Liver (tissue), 8 donors: ENCODE measurements at regions not wholly inside any gene's neighbourhood (a gene's known extent, or its start where the extent isn't known, plus 50 kb on each side); places are given as distances from the start of the nearest gene placed in this dataset.

Source experiments
- DNase-seq: peaks from one replicate; pipeline ENCODE4 v3.0.0-alpha.2; 2017; ENCODE audit warnings: low spot score
- H3K27ac ChIP-seq, 2 donors: one replicate each; pipeline ENCODE4 v1.7.0; 2013; ENCODE audit warnings: inconsistent platforms in 2 of 2, low read length in 2 of 2, control low read depth in 1 of 2, low read depth in 1 of 2, mild to moderate bottlenecking in 1 of 2
- H3K27me3 ChIP-seq, 4 donors: one replicate each; pipeline versions ENCODE4 v1.6.1 to v1.7.0; 2013; ENCODE audit warnings: low read length in 3 of 4, inconsistent platforms in 1 of 4, mild to moderate bottlenecking in 1 of 4, moderate library complexity in 1 of 4; ENCODE audit not compliant: control insufficient read depth in 4 of 4, insufficient read depth in 4 of 4
- H3K36me3 ChIP-seq, 4 donors: one replicate each; pipeline versions ENCODE4 v1.6.1 to v1.7.0; 2013; ENCODE audit warnings: low read length in 3 of 4, mild to moderate bottlenecking in 3 of 4, low read depth in 1 of 4, moderate library complexity in 1 of 4; ENCODE audit not compliant: control insufficient read depth in 4 of 4, insufficient read depth in 3 of 4
- H3K4me1 ChIP-seq, 4 donors: one replicate each; pipeline versions ENCODE4 v1.6.1 to v1.7.0; 2013; ENCODE audit warnings: low read length in 3 of 4, mild to moderate bottlenecking in 3 of 4, moderate library complexity in 1 of 4; ENCODE audit not compliant: control insufficient read depth in 4 of 4, insufficient read depth in 4 of 4
- H3K4me3 ChIP-seq, 3 donors: one replicate each; pipeline versions ENCODE4 v1.6.1 to v1.7.0; 2013; ENCODE audit warnings: low read length in 3 of 3, control low read depth in 1 of 3, low read depth in 1 of 3, mild to moderate bottlenecking in 1 of 3
- H3K9ac ChIP-seq, 2 donors: one replicate each; pipeline ENCODE4 v1.7.0; 2013; ENCODE audit warnings: low read length in 2 of 2, mild to moderate bottlenecking in 2 of 2, moderate library complexity in 2 of 2, control low read depth in 1 of 2, low read depth in 1 of 2
- H3K9me3 ChIP-seq, 4 donors: one replicate each; pipeline versions ENCODE4 v1.6.1 to v1.7.0; 2013; ENCODE audit warnings: low read length in 3 of 4; ENCODE audit not compliant: control insufficient read depth in 4 of 4
- EGR1 ChIP-seq, 2 donors: IDR thresholded peaks; 2 replicates each; pipeline ENCODE4 v1.6.1; 2016 to 2018; ENCODE audit warnings: antibody characterized with exemption in 2 of 2, low read depth in 2 of 2
- FOXA1 ChIP-seq: IDR thresholded peaks from 2 replicates; pipeline ENCODE4 v1.6.1; 2016; ENCODE audit warnings: antibody characterized with exemption
- FOXA2 ChIP-seq: IDR thresholded peaks from 2 replicates; pipeline ENCODE4 v1.6.1; 2016; ENCODE audit warnings: antibody characterized with exemption
- GABPA ChIP-seq, 2 donors: IDR thresholded peaks in 1 of 2; conservative IDR thresholded peaks in 1 of 2; 2 replicates each; pipeline ENCODE4 v1.6.1; 2016; ENCODE audit warnings: antibody characterized with exemption in 2 of 2, mild to moderate bottlenecking in 1 of 2, moderate library complexity in 1 of 2
- HNF4A ChIP-seq, 2 donors: conservative IDR thresholded peaks; 2 replicates each; pipeline ENCODE4 v1.6.1; 2016; ENCODE audit warnings: antibody characterized with exemption in 2 of 2, mild to moderate bottlenecking in 2 of 2
- HNF4G ChIP-seq: IDR thresholded peaks from 2 replicates; pipeline ENCODE4 v1.6.1; 2016; ENCODE audit warnings: antibody characterized with exemption
- JUND ChIP-seq, 2 donors: IDR thresholded peaks; 2 replicates each; pipeline ENCODE4 v1.6.1; 2016; ENCODE audit warnings: antibody characterized with exemption in 2 of 2
- NR2F2 ChIP-seq: IDR thresholded peaks from 2 replicates; pipeline ENCODE4 v1.6.1; 2016; ENCODE audit warnings: antibody characterized with exemption
- RAD21 ChIP-seq, 2 donors: IDR thresholded peaks; 2 replicates each; pipeline ENCODE4 v1.6.1; 2016; ENCODE audit warnings: antibody characterized with exemption in 2 of 2, mild to moderate bottlenecking in 2 of 2
- RXRA ChIP-seq, 2 donors: IDR thresholded peaks; 2 replicates each; pipeline ENCODE4 v1.6.1; 2017 to 2018; ENCODE audit warnings: antibody characterized with exemption in 2 of 2, mild to moderate bottlenecking in 1 of 2
- SP1 ChIP-seq: IDR thresholded peaks from 2 replicates; pipeline ENCODE4 v1.6.1; 2018; ENCODE audit warnings: antibody characterized with exemption, mild to moderate bottlenecking
- TAF1 ChIP-seq: conservative IDR thresholded peaks from 2 replicates; pipeline ENCODE4 v1.6.1; 2016; ENCODE audit warnings: antibody characterized with exemption, mild to moderate bottlenecking
- YY1 ChIP-seq: IDR thresholded peaks from 2 replicates; pipeline ENCODE4 v1.6.1; 2016; ENCODE audit warnings: antibody characterized with exemption, mild to moderate bottlenecking
- WGBS: extraction: QIAGEN DNeasy Blood & Tissue Kit; methylation state at CpG from one replicate; pipeline ENCODE4 v1.1.7; 2013; 5-methylcytosine and 5-hydroxymethylcytosine counted together
- TF ChIP-seq, protein P1 (sequence below): IDR thresholded peaks from 2 replicates; pipeline ENCODE4 v1.6.1; 2016; ENCODE audit warnings: antibody characterized with exemption
- TF ChIP-seq, protein P2 (sequence below): IDR thresholded peaks from 2 replicates; pipeline ENCODE4 v1.6.1; 2016; ENCODE audit warnings: antibody characterized with exemption
- TF ChIP-seq, protein P3 (sequence below): fragments of 150-350 bp; IDR thresholded peaks from 2 replicates; pipeline ENCODE4 v1.5.1; 2017; ENCODE audit warnings: improper control_type of control experiment, low read depth, low read length; ENCODE audit not compliant: missing input control
- TF ChIP-seq, protein P4 (sequence below): IDR thresholded peaks from 2 replicates; pipeline ENCODE4 v1.6.1; 2016; ENCODE audit warnings: antibody characterized with exemption, mild to moderate bottlenecking
- TF ChIP-seq, protein P5 (sequence below): IDR thresholded peaks from 2 replicates; pipeline ENCODE4 v1.6.1; 2016; ENCODE audit warnings: antibody characterized with exemption
- donor health status: healthy.
- donor health status: healthy.
- donor health status: healthy.
- donor health status: healthy.
- donor health status: healthy.

DNA sequence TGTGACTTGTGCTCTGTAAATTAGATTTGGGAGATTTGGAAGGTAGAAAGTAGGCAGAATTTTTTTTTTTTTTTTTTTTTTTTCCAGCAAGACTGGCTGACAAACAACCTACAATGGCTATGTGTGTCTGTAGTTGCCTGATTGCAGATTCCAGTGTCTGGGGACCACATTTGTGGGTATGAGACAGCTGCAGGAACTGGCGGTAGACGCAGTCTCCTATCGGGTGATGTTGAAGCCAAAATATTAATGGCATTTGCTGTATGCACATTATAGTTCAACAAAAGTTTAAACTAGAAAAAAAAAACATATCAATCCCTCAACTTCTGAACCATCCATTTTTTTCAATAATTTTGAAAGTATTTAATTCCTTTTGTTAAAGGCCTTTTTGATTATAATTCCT, 665.2 kb downstream of the TOX3 start:
- Histone ChIP-seq H3K4me1 (no peaks in the 10 kb centered on the region), H3K4me3 (no peak overlapping the region), H3K9ac (no peak overlapping the region), H3K27me3 (peaks cover 0 to 3% (median under 1%) of the 10 kb centered on the region in 4 donors), H3K36me3 (no peaks in the 10 kb centered on the region), H3K27ac (no peak overlapping the region), H3K9me3 (no peaks in the 10 kb centered on the region)
- no peak for DNase-seq
- TF ChIP-seq RXRA (IDR thresholded peaks at IDR 0.05), result no peak
- TF ChIP-seq, protein P1, sequence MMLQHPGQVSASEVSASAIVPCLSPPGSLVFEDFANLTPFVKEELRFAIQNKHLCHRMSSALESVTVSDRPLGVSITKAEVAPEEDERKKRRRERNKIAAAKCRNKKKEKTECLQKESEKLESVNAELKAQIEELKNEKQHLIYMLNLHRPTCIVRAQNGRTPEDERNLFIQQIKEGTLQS, result no peak
- TF ChIP-seq, protein P2, sequence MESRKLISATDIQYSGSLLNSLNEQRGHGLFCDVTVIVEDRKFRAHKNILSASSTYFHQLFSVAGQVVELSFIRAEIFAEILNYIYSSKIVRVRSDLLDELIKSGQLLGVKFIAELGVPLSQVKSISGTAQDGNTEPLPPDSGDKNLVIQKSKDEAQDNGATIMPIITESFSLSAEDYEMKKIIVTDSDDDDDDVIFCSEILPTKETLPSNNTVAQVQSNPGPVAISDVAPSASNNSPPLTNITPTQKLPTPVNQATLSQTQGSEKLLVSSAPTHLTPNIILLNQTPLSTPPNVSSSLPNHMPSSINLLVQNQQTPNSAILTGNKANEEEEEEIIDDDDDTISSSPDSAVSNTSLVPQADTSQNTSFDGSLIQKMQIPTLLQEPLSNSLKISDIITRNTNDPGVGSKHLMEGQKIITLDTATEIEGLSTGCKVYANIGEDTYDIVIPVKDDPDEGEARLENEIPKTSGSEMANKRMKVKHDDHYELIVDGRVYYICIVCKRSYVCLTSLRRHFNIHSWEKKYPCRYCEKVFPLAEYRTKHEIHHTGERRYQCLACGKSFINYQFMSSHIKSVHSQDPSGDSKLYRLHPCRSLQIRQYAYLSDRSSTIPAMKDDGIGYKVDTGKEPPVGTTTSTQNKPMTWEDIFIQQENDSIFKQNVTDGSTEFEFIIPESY, result no peak
- no peak for TF ChIP-seq NR2F2
- no peak for TF ChIP-seq YY1
- no peak for TF ChIP-seq TAF1
- no peak for TF ChIP-seq EGR1 (IDR thresholded peaks at IDR 0.05; ENCODE audit: low read depth in 2 of 2)
- TF ChIP-seq GABPA (IDR thresholded peaks at IDR 0.05 in 1 of 2, conservative IDR thresholded peaks at IDR 0.05 in 1 of 2), result no peak
- TF ChIP-seq HNF4G, result no peak
- TF ChIP-seq JUND (IDR thresholded peaks at IDR 0.05), result no peak
- TF ChIP-seq, protein P3, sequence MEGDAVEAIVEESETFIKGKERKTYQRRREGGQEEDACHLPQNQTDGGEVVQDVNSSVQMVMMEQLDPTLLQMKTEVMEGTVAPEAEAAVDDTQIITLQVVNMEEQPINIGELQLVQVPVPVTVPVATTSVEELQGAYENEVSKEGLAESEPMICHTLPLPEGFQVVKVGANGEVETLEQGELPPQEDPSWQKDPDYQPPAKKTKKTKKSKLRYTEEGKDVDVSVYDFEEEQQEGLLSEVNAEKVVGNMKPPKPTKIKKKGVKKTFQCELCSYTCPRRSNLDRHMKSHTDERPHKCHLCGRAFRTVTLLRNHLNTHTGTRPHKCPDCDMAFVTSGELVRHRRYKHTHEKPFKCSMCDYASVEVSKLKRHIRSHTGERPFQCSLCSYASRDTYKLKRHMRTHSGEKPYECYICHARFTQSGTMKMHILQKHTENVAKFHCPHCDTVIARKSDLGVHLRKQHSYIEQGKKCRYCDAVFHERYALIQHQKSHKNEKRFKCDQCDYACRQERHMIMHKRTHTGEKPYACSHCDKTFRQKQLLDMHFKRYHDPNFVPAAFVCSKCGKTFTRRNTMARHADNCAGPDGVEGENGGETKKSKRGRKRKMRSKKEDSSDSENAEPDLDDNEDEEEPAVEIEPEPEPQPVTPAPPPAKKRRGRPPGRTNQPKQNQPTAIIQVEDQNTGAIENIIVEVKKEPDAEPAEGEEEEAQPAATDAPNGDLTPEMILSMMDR, result no peak
- TF ChIP-seq HNF4A (conservative IDR thresholded peaks at IDR 0.05), result no peak
- no peak for TF ChIP-seq FOXA1
- no peak for TF ChIP-seq RAD21 (IDR thresholded peaks at IDR 0.05)
- TF ChIP-seq, protein P4, sequence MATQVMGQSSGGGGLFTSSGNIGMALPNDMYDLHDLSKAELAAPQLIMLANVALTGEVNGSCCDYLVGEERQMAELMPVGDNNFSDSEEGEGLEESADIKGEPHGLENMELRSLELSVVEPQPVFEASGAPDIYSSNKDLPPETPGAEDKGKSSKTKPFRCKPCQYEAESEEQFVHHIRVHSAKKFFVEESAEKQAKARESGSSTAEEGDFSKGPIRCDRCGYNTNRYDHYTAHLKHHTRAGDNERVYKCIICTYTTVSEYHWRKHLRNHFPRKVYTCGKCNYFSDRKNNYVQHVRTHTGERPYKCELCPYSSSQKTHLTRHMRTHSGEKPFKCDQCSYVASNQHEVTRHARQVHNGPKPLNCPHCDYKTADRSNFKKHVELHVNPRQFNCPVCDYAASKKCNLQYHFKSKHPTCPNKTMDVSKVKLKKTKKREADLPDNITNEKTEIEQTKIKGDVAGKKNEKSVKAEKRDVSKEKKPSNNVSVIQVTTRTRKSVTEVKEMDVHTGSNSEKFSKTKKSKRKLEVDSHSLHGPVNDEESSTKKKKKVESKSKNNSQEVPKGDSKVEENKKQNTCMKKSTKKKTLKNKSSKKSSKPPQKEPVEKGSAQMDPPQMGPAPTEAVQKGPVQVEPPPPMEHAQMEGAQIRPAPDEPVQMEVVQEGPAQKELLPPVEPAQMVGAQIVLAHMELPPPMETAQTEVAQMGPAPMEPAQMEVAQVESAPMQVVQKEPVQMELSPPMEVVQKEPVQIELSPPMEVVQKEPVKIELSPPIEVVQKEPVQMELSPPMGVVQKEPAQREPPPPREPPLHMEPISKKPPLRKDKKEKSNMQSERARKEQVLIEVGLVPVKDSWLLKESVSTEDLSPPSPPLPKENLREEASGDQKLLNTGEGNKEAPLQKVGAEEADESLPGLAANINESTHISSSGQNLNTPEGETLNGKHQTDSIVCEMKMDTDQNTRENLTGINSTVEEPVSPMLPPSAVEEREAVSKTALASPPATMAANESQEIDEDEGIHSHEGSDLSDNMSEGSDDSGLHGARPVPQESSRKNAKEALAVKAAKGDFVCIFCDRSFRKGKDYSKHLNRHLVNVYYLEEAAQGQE, result no peak
- TF ChIP-seq FOXA2, result no peak
- TF ChIP-seq SP1, result no peak
- TF ChIP-seq, protein P5, sequence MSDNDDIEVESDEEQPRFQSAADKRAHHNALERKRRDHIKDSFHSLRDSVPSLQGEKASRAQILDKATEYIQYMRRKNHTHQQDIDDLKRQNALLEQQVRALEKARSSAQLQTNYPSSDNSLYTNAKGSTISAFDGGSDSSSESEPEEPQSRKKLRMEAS, result no peak
- WGBS, result 95% methylated on average over 3 of the region's 3 CpGs
